GM21360 (cell line): ENCODE measurements at regions not wholly inside any gene's neighbourhood (a gene's known extent, or its start where the extent isn't known, plus 50 kb on each side); places are given as distances from the start of the nearest gene placed in this dataset.
"Not testable (repeated sequence)": the region's sequence is repeated elsewhere in the genome, so short reads cannot be mapped to it uniquely, and the experiment has no call there.

Source experiments
- ATAC-seq: cut with Tn5 transposase; IDR thresholded peaks from one replicate; pipeline ENCODE4 v1.9.1; 2021; ENCODE audit warnings: mild to moderate bottlenecking, moderate library complexity; ENCODE audit not compliant: unreplicated experiment

DNA sequence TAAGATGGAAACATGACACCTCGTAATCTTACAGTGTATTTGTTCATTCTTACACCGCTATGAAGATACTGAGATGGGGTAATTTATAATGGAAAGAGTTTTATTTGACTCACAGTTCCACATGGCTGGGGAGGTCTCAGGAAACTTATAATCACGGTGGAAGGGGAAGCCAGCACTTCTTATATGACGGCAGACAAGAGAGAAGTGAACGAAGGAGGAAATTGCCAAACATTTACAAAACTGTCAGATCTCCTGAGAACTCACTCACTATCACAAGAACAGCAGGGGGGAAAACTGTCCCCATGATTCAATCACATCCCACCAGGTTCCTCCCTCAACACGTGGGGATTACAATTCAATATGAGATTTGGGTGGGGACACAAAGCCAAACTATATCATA is 282.3 kb downstream of the HGF start:
- no peak for ATAC-seq

DNA sequence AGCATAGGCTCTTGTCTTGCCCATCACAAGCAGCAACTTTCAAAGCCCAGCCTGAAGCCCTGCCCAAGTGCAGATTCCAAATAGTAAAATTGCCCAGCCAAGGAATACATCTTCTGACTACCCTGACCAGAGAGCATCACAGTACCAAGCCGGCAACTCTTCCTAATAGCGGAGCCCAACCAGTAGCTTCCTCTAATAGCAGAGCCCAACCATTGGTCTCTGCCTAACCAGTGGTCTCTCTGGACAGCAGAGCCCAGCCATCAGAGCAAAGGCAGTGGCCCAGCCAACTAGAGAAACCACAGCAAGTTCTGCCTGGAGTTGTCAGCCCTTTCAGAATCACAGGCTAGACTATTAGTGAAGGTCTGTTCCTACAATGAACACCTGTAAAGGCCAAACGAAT is 285.6 kb downstream of the HGF start:
- ATAC-seq = no peak

DNA sequence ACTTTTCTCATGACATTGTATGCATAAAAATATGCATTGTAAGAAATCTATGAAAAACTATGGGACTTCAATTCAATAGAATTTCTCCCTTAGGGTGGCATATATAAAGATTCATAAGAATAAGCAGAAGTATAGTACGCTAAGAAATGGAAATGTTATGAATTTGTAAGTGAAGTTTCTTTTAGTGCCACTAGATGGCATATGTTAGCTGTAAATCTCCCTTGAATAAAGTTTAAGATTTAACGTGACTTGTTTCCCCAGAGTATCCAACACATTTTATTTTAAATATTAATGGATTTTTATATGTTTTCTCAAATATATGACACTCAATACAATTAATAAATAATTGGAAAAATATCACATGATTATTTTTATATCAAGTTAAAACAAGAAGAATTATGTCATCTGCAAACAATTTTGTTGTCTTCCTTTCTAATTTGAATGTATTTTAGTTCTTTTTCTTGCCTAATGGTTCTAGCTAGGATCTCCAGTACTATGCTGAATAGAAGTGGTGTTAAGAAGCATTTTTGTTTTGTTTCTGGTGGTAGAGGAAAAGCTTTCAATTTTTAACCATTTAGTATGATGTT is 287.2 kb downstream of the HGF start:
- ATAC-seq = no peak

DNA sequence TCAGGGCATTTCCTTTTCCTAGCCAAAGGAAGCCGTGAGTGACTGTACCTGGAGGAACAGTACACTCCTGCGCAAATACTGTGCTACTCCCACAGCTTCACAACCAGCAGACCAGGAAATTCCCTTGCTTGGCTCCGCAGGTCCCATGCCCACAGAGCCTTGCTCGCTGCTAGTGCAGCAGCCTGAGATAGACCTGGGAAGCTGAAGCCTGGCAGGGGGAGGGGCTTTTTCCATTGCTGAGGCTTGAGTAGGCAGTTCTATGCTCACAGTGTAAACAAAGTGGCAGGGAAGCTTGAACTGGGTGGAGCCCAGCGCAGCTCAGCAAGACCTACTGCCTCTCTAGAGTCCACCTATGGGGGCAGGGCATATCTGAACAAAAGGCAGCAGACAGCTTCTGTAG is 291.2 kb downstream of the HGF start:
- no peak for ATAC-seq

DNA sequence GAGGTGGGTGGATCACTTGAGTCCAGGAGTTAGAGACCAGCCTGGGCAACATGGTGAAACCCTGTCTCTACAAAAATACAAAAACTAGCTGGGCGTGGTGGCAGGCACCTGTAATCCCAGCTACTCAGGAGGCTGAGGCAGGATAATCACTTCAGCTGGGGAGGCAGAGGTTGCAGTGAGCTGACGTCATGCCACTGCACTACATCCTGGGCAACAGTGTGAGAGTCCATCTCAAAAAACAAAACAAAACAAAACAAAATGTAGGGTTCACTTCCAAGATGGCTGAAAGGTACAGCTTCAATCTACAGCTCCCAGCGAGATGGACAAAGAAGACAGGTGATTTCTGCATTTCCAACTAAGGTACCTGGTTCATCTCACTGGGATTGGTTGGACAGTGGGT is 291.6 kb downstream of the HGF start:
- ATAC-seq = not testable (repeated sequence)

- ATAC-seq = no peak
Measured at GRCh38 chr7:81473236-81473635, 296.6 kb downstream of the HGF start.

DNA sequence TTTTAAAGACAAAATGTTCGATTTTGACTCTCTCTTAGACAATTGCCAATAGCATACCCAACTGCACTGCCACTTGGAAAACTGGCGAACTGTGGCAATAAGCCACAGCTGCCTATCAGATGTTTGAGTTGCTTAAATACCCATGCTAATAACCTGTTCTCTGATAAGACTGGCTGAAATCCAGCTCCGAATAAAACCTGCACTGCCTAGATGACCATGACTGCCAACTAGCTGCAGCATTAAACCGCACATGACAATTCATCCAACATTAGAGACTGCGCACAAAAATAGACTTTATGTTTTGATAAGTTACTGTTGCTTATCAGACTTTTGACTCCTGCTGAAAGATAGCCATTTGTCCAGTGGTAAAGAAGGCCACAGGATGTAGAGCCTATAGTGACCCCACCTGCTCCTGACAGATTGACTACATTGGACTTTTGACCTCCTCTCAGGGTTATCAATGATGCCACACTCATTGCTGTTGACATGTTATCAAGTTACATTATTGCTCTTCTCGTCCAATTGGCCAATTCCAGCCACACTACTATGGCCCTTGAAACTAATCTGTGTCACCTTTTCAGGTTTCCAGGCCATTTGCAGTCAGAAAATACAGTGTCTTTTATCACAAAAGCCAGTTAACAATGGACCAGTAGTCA is 299.0 kb downstream of the HGF start:
- no peak for ATAC-seq

GRCh38 chr7:81469869-81470723 is 299.8 kb downstream of the HGF start:
- ATAC-seq = no peak

DNA sequence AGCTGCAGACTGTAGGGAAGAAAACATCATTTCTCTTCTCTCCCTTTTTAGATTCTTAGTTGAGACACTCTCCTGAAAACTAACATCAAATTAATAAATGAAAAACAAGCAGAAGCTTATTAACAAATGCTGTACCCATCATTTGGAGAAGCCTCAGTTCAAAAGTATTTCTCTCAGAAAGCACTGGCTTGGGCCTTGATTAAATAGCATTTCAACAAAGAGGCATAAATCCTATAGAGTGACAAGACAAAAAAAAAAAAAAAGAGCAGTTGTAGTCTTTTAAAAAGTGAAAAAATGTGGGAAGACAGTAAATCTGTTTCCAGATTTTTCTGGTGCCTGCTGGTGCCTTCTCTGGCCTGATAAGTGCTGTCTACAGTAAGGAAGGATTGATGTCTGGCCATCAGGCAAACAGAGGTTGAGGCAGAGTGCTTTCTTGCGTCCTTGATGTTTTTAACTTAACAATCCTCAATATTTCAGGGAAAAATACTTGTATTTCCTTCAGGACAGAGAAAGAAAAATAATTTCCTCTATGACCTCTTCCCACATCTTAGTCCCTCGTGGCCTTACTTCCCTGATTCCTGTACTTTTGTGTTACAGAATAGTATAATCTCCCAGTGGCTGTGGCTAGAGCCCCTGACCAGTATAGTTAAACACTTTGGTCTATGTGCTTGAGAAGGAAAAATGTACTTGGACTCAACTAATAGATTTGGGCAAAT is 300.5 kb downstream of the HGF start:
- no peak for ATAC-seq

DNA sequence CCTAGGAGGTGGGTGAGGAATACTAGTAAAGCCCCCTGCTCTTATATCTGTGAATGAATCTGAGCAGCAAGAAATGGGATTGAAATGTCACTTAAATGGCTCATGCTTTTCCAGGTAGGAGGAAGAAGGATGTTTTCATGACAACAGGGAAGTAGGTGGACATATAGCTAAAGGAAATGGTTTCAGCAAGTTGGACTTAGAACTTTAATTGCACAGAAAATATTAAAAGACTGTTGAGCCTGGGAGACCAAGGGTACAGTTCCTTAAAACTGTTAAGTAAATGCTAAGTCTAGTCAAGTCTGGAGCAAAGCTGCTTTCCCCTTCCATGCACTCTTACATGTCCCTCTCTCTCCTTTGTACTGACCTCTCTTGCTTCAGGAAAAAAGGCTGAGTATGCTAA is 301.3 kb downstream of the HGF start:
- no peak for ATAC-seq

DNA sequence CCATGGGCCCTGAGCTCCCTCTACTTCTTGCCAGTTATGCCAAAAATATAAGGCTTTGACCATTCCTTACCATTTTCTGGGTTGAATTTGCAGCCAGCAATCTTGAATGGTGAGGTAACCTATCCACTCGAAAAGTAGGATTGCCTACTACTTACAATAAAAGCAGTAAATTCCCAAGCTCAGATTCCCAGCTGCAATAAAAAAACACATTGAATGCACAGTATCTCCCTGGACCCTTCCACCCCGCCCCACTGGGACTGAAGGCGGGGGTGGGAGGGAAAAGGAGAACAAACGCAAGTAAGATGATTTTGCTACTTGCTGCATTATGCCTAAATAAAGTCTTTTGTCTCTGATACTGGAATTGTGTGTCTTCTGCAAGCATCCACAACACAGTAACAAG is 301.9 kb downstream of the HGF start:
- ATAC-seq = no peak

DNA sequence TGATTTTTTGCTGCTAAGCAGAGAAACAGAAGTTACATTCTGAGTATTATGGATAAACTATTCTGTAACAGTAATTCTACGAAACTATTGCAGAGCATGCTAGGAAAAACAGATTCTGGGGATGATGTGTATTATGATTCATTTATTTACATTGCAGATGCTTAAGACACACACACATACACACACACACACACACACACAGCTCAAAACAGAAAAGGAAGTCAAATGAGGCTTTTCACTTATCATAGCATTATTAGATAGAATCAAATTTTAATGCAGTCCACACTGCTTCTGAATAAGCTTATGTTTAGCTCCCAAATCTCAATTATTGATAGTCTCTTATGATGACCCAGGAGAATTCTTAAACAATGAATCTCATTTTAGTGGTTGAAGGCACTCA is 307.2 kb downstream of the HGF start:
- no peak for ATAC-seq

DNA sequence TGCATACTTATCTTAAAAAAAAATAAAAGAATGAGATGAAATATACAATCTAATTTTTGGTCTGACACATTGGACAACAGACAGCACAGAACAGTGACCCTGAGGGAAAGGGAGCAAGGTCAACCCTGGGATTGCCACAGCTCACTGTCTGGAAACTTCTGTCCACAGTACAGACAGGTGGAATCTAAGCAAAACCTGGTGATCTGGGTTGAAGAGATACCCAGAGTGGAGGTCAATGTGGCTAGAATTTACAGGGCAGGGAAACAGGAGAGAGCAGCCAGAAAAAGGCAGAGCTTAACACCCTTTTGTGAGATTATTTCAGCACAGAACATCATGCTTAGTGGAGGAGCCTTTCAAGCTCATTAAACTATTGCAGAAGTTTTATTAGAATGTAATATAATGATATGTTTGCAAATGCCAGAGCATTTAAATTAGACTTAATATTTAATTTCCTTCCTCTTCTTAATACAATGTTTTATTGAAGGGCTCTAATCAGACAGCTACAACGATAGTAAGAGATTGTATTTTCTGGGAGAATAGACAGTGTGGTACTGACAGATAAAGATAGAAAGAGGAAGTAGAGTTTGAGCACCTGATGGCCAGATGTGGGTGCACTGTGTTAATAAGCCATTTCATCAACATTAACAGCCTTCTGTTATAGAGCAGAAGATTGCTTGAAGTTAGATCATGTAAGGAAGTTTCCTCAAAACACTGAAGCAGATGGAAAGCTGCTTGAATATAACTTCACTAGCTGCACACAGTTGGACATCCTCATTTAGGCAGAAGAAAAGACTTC is 309.4 kb downstream of the HGF start:
- ATAC-seq = no peak

- ATAC-seq = no peak
Measured at GRCh38 chr7:81459485-81459884, 310.4 kb downstream of the HGF start.

DNA sequence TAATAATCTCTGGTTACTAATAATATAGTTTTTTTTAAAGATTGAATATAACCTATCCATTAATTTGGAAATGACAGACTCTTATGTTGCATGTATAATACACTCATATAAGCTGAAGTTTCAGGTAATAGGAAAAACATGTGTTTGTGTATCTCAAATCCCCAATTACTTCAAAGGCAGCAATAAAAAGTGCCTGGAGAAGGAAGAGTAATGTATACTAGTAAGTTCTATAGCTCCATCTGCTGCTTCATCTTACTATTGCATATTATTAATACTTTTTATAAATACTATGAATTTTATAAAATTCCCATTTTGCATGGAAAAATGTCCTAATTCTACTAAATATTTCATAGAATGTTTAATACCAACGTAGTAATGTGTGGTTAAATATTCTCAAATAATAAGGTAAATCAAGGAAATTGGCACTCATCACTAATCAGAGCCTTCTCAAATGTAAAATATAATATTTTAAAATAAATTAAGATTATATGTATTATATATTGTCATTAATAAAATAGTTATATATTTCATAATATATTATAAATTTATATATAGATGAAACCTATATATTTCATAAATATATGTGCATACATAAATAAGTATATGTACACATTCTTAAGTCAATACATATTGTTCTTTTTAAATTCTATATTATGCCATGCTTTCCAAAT is 311.9 kb downstream of the HGF start:
- ATAC-seq = no peak

DNA sequence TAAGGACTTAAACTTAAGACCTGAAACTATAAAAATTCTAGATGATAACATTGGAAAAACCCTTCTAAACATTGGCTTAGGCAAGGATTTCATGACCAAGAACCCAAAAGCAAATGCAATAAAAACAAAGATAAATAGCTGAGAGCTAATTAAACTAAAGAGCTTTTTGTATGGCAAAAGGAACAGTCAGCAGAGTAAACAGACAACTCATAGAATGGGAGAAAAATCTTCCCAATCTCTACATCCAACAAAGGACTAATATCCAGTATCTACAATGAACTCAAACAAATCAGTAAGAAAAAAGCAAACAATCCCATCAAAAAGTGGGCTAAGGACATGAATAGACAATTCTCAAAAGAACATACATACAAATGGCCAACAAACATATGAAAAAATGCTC is 316.1 kb downstream of the HGF start:
- ATAC-seq = not testable (repeated sequence)

- ATAC-seq = no peak
Measured at GRCh38 chr7:81449105-81449504, 320.7 kb downstream of the HGF start.

- ATAC-seq = no peak
Measured at GRCh38 chr7:81447351-81447952, 322.4 kb downstream of the HGF start.

- ATAC-seq = no peak
Measured at GRCh38 chr7:81446212-81446611, 323.6 kb downstream of the HGF start.

- ATAC-seq = no peak
Measured at GRCh38 chr7:81445462-81445861, 324.4 kb downstream of the HGF start.
